HG03060 (cell line): ENCODE measurements at regions not wholly inside any gene's neighbourhood (a gene's known extent, or its start where the extent isn't known, plus 50 kb on each side); places are given as distances from the start of the nearest gene placed in this dataset.

Source experiments
- ATAC-seq: cut with Tn5 transposase; IDR thresholded peaks from one replicate; pipeline ENCODE4 v1.9.1; 2021; ENCODE audit warnings: low read depth, moderate number of reproducible peaks; ENCODE audit not compliant: unreplicated experiment

DNA sequence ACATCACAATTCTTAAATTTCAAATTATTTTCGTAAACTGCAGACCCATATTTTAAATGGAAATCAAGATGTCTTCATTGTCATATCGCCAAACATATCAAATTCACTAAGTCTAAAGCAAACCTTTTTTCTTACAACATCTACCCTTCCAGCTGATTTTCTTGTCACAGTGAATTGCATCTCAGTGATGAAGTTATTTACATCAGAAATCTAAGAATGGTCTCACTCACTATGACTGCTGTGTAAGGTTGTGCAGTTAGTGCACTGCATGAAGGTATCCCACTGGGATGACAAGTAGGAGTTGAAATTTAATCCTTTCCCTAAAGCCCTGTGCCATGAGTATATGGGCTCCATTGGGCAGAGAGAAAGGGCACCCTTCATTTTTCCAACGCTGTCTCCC, 399.4 kb upstream of the ITGA1 start:
- no peak for ATAC-seq

DNA sequence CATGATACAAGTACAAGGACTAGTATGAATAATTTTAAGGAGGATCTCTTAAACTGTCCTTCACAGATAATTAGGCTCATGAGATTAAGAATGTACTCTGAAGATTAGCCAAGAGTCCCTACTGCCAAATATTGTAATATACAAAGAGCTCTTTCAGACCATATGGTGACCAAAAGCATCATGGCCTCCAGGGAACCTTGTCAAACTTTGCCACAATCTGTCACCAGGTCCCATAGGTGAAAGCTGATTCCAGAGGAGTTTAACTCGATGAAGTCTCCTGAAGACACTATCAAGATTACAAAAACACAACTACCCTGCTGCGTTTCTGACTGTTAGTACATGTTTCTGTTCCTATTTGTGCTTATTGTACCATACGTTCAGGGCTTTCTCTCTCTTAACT, 395.4 kb upstream of the ITGA1 start:
- ATAC-seq: no peak

DNA sequence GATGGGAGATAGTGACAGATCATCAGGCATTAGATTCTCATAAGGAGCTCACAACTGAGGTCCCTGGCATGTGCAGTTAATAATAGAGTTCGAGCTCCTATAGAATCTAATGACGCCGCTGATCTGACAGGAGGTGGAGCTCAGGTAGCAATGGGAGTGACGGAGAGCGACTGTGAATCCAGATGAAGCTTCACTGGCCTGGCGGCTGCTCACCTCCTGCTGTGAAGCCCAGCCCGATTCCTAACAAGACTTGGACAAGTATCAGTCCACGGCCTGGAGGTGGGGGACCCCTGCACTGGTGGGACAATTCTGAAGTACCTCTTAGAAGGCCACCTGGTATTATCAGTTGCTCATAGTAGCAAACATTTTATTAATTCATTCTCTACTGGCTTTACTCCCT, 377.9 kb upstream of the ITGA1 start:
- no peak for ATAC-seq

DNA sequence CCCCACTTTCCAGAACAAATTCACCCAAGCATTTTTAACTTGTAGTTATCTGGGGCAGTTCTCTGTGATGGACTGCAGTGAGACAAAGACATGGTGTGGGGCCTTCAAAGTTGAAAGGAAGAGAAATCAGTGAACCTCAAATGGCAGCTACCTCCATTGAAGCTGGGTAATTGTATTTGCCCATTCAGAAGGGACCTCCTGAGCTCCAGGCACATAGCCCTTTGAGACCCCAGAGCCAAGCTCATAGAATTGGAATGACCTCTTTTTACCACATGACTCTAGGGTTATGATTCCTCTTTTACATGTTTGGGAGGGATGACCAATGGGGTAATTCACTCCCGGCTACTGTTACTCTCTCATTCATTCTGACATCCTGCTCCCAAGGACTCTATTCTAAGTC, 368.4 kb upstream of the ITGA1 start:
- ATAC-seq: no peak

DNA sequence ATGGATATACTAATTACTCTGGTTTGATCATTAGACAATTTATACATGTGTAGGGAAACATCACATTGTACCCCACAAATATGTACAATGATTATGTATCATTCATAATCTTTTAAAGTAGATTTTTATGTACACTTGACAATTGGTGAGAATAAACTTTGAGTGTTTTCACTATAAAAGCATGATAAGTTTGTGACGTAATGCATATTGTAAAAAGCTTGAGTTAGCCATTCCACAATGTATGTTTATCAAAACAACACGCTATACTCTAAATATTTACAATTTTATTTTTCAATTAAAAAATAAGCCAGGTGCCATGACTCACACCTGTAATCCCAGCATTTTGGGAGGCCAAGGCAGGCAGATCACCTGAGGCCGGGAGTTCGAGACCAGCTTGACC, 360.1 kb upstream of the ITGA1 start:
- ATAC-seq: no peak

DNA sequence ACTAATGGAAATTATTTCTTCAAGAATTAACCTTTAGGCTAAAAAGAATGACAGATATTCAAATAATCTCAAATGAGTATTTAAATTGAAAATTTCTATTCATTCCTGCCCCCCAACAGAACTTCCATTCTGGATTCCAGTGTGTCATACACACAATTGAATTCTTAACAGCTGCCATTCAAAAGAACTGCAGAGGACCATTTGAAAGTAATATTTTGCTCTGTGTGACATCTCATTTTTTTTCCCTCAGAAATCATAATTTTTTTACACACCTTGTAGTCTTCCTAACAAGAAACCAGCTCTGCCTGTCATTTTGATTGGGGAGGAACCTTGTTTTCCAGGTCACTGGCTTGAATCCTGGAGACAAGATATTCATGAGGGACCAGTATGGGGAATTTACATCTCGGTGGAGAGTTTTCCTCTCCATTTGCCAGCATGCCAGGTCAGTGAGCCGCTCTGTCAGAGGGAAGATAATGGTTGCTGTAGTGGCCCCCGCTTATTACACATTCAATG, 358.7 kb upstream of the ITGA1 start:
- no peak for ATAC-seq

DNA sequence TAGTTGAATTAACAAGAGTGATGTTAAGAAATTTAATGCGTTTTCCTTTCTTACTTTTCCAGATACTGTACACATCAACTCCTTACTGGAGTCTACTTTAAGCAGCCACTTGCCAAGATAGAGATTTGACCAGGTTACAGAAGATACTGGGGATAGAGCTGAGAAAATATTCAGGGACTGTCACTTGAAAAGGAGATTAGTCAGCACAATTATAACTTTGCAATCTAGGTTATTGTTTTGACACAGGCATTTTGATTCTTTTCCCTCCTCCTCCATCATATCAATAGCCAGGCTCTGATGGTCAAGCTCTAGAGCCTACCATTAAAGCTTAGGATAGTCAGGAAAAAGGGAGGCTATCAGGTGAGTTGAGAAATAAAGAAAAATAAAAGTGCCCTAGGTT, 345.9 kb upstream of the ITGA1 start:
- ATAC-seq: no peak

DNA sequence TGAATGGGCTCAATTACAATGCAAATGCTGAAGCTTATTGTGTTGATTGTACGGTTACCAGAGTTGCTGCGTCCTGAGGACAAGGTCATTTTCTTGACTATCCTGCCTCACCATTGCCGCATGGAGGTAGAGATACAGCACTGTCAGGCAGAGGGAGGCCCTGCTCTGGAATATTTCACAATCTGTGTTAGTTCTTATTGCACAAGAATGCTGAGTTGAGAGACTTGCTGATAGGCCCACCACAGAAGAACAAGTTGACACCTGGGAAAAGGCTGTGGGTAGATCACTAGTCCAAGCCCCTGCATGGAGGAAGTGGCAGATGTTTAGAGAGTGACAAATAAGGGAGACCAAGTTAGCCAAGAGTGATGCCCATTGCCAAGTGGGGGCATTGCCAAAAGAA, 344.5 kb upstream of the ITGA1 start:
- no peak for ATAC-seq

DNA sequence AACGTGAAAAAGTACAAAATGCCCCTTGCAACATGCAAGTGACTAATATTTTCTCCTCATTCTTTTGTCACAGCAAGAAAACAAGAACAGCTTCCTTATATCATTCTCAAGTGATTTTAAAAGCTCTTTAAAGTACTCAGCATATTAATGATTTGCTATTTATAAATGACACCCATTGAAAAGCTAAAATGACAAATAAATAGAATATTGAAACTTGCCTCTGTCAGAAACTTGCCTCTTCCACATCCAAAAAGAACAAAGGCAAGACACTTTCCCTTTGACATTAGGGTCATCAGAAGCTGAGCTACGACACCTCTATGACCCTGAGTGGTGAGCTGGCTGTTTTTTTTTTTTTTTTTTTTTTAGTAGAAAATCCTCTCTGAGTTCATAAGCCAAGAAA, 339.6 kb upstream of the ITGA1 start:
- no peak for ATAC-seq

DNA sequence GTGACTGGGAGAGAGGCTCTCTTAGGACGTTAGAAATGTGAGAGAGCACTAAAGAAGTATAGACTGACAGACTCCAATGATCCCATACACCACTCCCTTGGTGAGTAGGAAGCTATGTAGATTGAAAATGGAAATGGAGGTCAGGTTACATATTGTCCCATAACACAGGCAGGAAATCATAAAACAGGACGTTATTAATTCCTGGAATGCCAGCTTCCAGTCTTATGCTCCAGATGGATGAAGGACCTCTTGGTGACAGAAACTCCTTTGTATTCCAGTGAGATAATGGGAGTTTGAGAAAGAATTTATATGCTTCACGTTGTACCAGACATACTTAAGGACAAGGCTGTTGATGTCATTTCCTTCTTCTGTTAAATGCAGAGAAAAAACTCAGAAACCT, 338.2 kb upstream of the ITGA1 start:
- no peak for ATAC-seq

DNA sequence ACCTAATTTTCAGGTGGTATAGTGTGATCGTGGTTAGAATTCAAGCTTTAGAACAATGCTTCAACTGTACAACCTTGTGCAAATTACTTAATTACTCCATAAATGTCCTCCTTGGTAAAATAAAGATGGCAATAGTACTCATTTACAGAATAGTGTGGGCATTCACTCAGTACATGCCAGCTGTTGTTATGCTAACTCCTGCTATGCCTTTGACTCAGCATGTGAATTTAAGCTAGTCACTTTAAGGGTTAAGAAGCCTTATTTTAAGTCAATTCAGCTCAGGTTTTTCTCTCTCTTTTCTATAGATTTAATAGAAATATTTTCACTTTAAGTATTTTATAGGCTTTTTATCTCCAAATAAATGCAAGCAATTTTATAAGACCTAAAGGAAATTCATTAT, 335.6 kb upstream of the ITGA1 start:
- no peak for ATAC-seq

DNA sequence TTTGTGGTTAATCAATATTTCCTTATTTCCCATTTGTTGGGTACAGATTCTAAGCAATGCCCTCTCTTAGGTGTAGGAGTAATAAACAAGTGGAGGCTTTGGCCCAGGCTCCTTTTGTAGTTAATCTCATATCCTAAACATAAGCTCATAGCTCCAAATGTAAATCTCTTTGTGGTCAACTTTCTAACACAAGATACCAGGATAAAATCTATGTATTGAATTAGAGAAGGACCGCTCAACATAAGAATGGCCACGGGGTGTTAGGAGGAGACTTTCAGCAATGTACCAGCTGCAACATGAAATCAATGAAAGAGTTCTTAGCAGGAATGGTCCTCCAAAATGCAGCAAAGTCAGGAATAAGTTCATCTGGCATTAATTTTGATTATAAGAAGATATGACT, 334.5 kb upstream of the ITGA1 start:
- ATAC-seq: no peak

DNA sequence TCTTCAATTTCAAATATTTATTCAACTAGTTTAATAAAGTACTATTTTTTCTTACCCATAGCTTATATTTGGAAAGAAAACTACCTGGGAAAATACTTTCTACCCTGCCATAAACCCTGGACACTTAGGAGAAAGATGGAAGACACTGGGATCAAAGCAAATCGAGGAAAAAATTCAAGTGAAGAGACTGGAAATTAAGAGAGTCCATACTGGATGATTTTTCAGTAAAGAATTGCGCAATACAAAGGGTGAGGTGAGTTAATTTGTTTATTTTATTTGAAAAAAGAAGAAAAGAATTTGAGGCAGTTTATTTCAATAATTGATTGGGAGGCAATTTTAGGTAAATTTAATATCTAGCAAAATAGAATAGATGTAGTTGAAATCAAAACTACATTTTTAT, 331.8 kb upstream of the ITGA1 start:
- ATAC-seq: no peak

DNA sequence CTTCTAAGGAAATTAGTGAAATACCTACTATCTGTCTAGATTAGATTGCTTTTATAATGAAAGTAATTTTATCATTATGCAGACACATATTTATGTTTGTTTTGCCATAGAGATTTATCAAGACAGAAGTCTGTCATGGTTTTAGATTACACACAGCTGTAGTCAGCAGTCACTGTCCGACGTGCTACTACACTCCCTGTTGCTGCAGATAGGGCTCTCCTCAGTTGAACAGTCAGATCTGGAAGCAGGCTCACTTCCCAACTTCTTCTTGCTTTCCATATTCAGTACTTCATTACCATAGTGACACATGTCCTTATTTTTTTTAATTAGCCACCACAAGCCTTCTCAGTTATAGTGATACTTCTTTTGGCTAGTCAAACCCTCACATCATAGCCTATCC, 329.9 kb upstream of the ITGA1 start:
- no peak for ATAC-seq

DNA sequence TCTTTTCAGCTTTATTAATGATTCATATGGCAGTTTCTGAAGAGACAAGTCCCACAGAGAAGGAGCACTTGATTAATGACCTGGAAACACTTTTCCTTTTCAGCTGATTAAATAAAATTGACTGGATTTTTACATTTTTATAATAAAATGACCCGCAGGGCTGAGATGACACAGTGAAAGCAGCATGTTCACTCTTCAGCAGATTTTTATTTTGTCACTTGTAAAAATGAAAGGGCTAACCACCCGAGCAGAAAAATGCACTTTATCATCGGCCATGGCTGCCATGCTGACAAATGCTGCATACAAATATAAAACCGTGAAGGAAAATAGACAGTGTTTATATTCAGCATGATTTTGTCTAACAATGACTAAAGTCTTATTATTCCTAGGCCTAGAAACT, 321.6 kb upstream of the ITGA1 start:
- ATAC-seq: no peak

DNA sequence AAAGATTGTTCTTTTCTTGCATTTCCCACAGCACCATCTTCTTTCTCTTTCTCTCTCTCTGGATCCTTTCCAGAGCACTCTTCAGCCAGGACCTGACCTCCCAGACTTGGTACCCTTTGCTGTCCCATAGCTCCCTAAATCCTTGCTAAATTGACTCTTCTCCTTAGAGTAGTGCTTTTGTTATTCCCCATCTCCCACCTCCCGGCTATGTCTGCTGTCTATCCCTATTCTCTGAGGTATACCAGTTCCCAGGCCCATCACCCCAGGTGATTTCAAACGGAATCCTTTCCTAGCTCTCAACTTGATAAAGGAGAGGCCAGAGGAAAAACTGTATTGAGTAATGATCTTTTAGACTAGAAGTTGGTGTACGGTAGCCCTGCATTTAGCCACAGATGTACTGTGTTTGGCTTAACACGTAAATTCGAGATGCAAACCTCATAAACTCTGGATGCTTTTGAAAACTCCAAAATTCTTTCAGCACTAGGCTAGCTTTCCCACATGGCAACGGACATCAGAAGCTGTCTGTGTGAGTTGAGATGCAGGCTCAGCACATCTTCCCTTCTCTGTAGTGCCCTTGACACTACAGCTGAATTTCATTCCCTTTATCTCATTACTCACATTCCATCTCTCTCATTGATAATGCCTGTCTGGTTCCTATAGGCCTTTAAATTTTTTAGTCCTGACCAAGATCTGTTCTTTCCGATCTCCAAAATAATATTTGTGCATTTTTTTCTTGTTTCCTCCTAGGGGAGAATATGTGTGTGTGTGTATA, 320.8 kb upstream of the ITGA1 start:
- ATAC-seq: no peak

DNA sequence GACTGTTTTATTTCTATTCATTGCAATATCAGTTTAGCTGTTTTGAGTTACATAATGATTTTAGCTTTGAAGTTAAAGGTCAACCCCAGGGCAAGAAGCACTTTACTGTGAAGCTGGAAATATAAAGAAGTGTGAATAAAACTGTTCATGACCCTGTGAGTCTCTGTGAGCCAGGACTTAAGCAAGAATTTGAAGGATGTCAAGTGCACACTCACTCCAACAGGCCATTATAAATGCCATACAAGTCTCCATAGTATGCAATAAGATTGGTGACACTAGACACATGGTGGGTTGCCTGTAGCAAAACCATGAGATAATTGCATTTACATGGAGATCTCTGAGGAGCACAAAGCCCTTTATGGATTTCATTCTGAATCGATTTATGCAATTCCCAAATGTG, 318.7 kb upstream of the ITGA1 start:
- no peak for ATAC-seq

DNA sequence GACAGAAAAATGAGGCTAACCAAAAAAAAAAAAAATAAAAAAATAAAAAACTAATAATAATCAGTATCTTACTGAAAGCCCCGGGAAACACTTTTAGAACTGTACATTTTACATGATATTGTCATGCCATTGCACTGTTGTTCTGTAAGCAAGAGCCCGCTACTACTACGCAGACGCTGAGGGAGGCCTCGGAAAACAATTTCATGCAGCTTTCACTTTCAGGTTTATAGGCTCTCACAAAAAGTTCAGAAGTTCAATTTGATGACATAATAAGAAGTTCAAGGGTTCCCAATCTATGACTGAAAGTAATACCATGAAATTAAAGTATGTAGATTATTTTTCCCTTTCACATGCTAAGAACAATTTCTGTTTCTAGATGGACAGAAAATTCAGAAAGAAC, 318.3 kb upstream of the ITGA1 start:
- ATAC-seq: no peak

DNA sequence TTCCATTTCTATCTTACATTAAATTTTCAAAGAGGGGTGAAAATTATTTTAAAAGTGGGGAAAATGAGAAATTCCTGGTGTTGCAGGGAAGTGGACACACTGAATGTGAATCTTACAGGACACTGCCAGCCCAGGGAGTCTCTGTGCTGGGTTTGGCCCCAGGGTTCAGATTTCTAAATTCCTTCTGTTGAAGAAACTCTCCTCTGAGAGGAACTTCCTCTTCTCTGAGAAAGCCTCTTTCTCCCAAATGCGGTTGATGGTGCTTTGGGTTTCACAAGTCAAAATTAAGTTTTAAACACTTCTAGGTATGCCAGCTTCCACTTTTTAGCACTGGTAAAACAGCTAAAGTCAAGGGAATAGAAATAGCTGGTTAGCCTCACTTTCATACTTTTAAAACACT, 317.9 kb upstream of the ITGA1 start:
- no peak for ATAC-seq

DNA sequence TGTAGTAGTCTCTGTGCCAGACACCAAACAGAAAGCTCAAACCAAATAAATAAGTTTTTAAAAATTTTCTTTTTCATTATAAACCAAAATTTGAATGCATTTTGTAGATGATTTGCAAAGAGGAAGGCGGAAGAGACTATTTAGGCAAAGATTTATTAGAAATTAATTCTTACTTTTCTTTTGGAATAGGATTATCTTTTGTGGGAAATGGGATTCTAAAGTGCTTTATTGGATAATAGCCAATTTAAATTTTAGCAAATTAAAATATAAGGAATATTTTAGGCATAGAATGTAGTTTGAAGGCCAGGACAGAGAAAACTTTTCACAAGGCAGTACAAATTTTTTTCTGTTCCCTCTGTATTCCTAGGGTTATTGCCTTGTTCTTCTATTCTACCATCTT, 311.4 kb upstream of the ITGA1 start:
- ATAC-seq: no peak

DNA sequence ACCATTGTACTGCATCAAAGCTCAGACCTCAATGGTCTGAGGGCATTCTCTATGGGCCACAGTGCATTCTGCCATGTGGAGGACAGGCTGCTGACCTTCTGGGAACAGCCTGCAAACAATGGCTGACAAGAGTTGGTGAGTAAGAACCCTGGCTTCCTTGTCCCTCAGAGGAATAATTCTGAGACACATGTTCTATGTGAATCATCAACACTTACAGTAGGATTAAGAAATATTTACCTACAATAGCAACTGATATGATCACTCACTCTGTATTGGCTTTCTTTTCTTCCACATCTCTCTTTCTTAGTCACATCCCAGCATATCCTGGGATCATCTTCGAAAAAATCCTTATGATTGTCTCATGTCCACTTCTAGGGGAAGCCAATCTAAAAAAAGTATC, 306.5 kb upstream of the ITGA1 start:
- no peak for ATAC-seq

DNA sequence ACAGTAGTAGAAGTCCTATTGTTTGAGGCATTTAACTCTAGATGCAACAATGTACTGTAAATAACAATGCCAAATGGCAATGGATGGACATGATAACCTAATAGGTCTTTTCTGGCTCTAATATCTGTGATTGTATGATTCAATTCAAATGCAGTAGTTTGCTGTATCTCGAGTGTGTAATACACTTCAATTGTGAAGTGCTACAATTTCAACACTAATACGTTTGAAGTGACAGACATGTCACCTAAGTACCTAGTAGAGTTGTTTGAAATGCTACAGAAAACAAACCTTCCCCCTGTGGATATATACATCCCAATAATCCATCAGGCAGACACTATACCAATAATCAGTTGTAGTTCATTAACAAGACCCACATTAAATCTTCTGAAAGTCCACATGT, 305.9 kb upstream of the ITGA1 start:
- ATAC-seq: no peak
